K562 (cell line): ENCODE measurements at regions not wholly inside any gene's neighbourhood (a gene's known extent, or its start where the extent isn't known, plus 50 kb on each side); places are given as distances from the start of the nearest gene placed in this dataset.

ENCODE experiments used
- BACH1 ChIP-seq: fragments of 200-800 bp; sonication (Bioruptor generic); IDR thresholded peaks from 2 replicates; pipeline ENCODE4 v1.6.1; 2016; ENCODE audit warnings: missing genetic modification characterization, missing compliant biosample characterization
- C11orf30 ChIP-seq: fragments of 450-650 bp; IDR thresholded peaks from 2 replicates; pipeline ENCODE4 v1.6.1; 2016; ENCODE audit warnings: low read depth, mild to moderate bottlenecking
- EP400 ChIP-seq: fragments of 450-650 bp; IDR thresholded peaks from 2 replicates; pipeline ENCODE4 v1.6.1; 2017; ENCODE audit warnings: antibody characterized with exemption, mild to moderate bottlenecking, moderate library complexity
- GABPB2 ChIP-seq: fragments of 250-450 bp; sonication (Bioruptor Pico); conservative IDR thresholded peaks from 2 replicates; pipeline ENCODE4 v1.5.1; 2021; ENCODE audit warnings: mild to moderate bottlenecking
- KAT8 ChIP-seq: fragments of 450-650 bp; IDR thresholded peaks from 2 replicates; pipeline ENCODE4 v1.6.1; 2016; ENCODE audit warnings: low read depth, mild to moderate bottlenecking
- KDM5B ChIP-seq: fragments of 200-600 bp; sonication (generic); IDR thresholded peaks from 2 replicates; pipeline ENCODE4 v1.6.1; 2012; ENCODE audit warnings: low read depth, mild to moderate bottlenecking, moderate library complexity, low read length, control low read depth, inconsistent platforms; ENCODE audit not compliant: insufficient replicate concordance
- KHSRP ChIP-seq: fragments of 450-650 bp; IDR thresholded peaks from 2 replicates; pipeline ENCODE4 v1.6.1; 2017
- LCOR ChIP-seq: sonication (generic); formaldehyde crosslinking; IDR thresholded peaks from 2 replicates; pipeline ENCODE4 v1.8.0; 2022; ENCODE audit warnings: mild to moderate bottlenecking, missing genetic modification reagents
- NBN ChIP-seq: fragments of 450-650 bp; IDR thresholded peaks from 2 replicates; pipeline ENCODE4 v1.6.1; 2016; ENCODE audit warnings: low read depth, mild to moderate bottlenecking
- NCOA1 ChIP-seq: fragments of 450-650 bp; IDR thresholded peaks from 2 replicates; pipeline ENCODE4 v1.6.1; 2016; ENCODE audit warnings: low read depth
- NFRKB ChIP-seq: fragments of 450-650 bp; IDR thresholded peaks from 2 replicates; pipeline ENCODE4 v1.6.1; 2016; ENCODE audit warnings: low read depth
- NR4A1 ChIP-seq, 2 experiments: fragments of 250-450 bp in 1 of 2; fragments of 450-650 bp in 1 of 2; sonication (Bioruptor Pico) in 1 of 2; IDR thresholded peaks; 2 replicates each; pipeline versions ENCODE4 v1.4.0 to v1.6.1; 2016 to 2020; ENCODE audit warnings: mild to moderate bottlenecking in 2 of 2, missing compliant biosample characterization in 1 of 2, missing genetic modification characterization in 1 of 2, moderate library complexity in 1 of 2
- POLR2G ChIP-seq: fragments of 200-400 bp; formaldehyde crosslinking; IDR thresholded peaks from 2 replicates; pipeline ENCODE4 v1.6.1; 2017; ENCODE audit warnings: low read depth, mild to moderate bottlenecking, antibody characterized with exemption, low read length, moderate library complexity
- SIRT6 ChIP-seq: IDR thresholded peaks from one replicate; pipeline ENCODE4 v1.6.1; 2012; ENCODE audit warnings: low read depth, mild to moderate bottlenecking, control low read depth, inconsistent platforms, low read length, moderate library complexity
- SP1 ChIP-seq: sonication (generic); formaldehyde crosslinking; IDR thresholded peaks from 2 replicates; pipeline ENCODE4 v1.8.1; 2022; ENCODE audit warnings: mild to moderate bottlenecking, missing genetic modification reagents
- TAF15 ChIP-seq: fragments of 200-400 bp; formaldehyde crosslinking; IDR thresholded peaks from 2 replicates; pipeline ENCODE4 v1.6.1; 2017; ENCODE audit warnings: mild to moderate bottlenecking, low read depth, low read length, moderate library complexity
- ZBTB17 ChIP-seq: fragments of 450-650 bp; formaldehyde crosslinking; IDR thresholded peaks from 2 replicates; pipeline ENCODE4 v1.4.0; 2020; ENCODE audit warnings: mild to moderate bottlenecking
- ZBTB2 ChIP-seq: fragments of 450-650 bp; IDR thresholded peaks from 2 replicates; pipeline ENCODE4 v1.6.1; 2016; ENCODE audit warnings: antibody characterized with exemption
- ZC3H11A ChIP-seq: IDR thresholded peaks from 2 replicates; pipeline ENCODE4 v1.6.1; 2012; ENCODE audit warnings: low read depth, low read length, improper control_type of control experiment
- ZNF146 ChIP-seq: IDR thresholded peaks from one replicate; pipeline ENCODE4 v1.6.1; 2018; ENCODE audit warnings: missing compliant biosample characterization; ENCODE audit not compliant: unreplicated experiment
- ZNF436 ChIP-seq: fragments of 250-450, 450-650 bp; sonication (Bioruptor Pico); formaldehyde crosslinking; IDR thresholded peaks from 2 replicates; pipeline ENCODE4 v1.7.0; 2020; ENCODE audit warnings: mild to moderate bottlenecking
- ZNF592 ChIP-seq: fragments of 450-650 bp; IDR thresholded peaks from 2 replicates; pipeline ENCODE4 v1.6.1; 2017; ENCODE audit warnings: antibody characterized with exemption, mild to moderate bottlenecking
- ZNF717 ChIP-seq: fragments of 250-450 bp; sonication (Bioruptor Pico); IDR thresholded peaks from 2 replicates; pipeline ENCODE4 v1.5.0; 2021
- TF ChIP-seq, protein P1 (sequence below), 2 experiments: fragments of 250-450 bp in 1 of 2; fragments of 450-650 bp in 1 of 2; sonication (Bioruptor Pico) in 1 of 2; IDR thresholded peaks; 2 replicates each; pipeline versions ENCODE4 v1.6.1 to v1.8.0; 2016 to 2021; ENCODE audit warnings: mild to moderate bottlenecking in 2 of 2, moderate library complexity in 2 of 2, missing compliant biosample characterization in 1 of 2, missing genetic modification characterization in 1 of 2

GRCh38 chr6:27778625-27779417, 133.4 kb downstream of the OR2B2 start (continued):
- TF ChIP-seq ZNF592 (0 out of 2 replicates have a peak, but pooled peaks have one; percentile 54), KHSRP (no peak), NR4A1 (CRISPR knock-in tag; IDR thresholded peaks at IDR 0.05) (no peak), NR4A1 (tag; IDR thresholded peaks at IDR 0.05) (0 out of 2 replicates have a peak, but pooled peaks have one; percentile 24), ZNF717 (CRISPR knock-in tag) (no peak), EP400 (peak; percentile 17; the same call in 1 of the 2 replicates), TAF15 (no peak), NFRKB (peak; percentile 74), GABPB2 (CRISPR knock-in tag) (no peak), ZBTB2 (no peak), KAT8 (peak; percentile 84; the same call in 1 of the 2 replicates), POLR2G (no peak), ZC3H11A (no peak), NCOA1 (no peak), KDM5B (no peak), ZNF436 (no peak), ZBTB17 (CRISPR knock-in tag) (no peak), SIRT6 (no peak), BACH1 (tag) (peak; percentile 58; the same call in 1 of the 2 replicates), NBN (0 out of 2 replicates have a peak, but pooled peaks have one; percentile 25), C11orf30 (peak; percentile 72; the same call in 1 of the 2 replicates), ZNF146 (CRISPR knock-in tag) (no peak), LCOR (CRISPR knock-in tag) (no peak), SP1 (no peak)
- TF ChIP-seq, protein P1, sequence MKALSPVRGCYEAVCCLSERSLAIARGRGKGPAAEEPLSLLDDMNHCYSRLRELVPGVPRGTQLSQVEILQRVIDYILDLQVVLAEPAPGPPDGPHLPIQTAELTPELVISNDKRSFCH (CRISPR knock-in tag; IDR thresholded peaks at IDR 0.05) = no peak
- TF ChIP-seq, protein P1 (tag; IDR thresholded peaks at IDR 0.05) = no peak
